GM23338 (cell line): ENCODE measurements at regions not wholly inside any gene's neighbourhood (a gene's known extent, or its start where the extent isn't known, plus 50 kb on each side); places are given as distances from the start of the nearest gene placed in this dataset.
A peak's percentile ranks its signal among the peaks of the same experiment; 100 is the strongest.
"Not testable (repeated sequence)": the region's sequence is repeated elsewhere in the genome, so short reads cannot be mapped to it uniquely, and the experiment has no call there.

ENCODE experiments used
- ATAC-seq: fragments of 200-7000 bp; cut with Tn5 transposase; 3 replicates; pipeline ENCODE4 v1.9.1; 2020
- DNase-seq: peaks from one replicate; pipeline ENCODE4 v3.0.0-alpha.2; 2015; ENCODE audit warnings: low spot score
- H2AFZ ChIP-seq: fragments of 200-600 bp; sonication (generic); 2 replicates; pipeline ENCODE4 v1.8.0; 2016; ENCODE audit warnings: antibody characterized with exemption, mild to moderate bottlenecking, moderate library complexity
- H3F3A ChIP-seq: fragments of 200-600 bp; sonication (generic); replicated peaks from 2 replicates; pipeline ENCODE4 v1.8.0; 2017; ENCODE audit warnings: antibody characterized with exemption, mixed run types, low read depth
- H3K27ac ChIP-seq: fragments of 200-600 bp; sonication (generic); 2 replicates; pipeline ENCODE4 v1.6.1; 2016; ENCODE audit warnings: low read depth
- H3K27me3 ChIP-seq: fragments of 200-600 bp; sonication (generic); 2 replicates; pipeline ENCODE4 v1.8.0; 2016; ENCODE audit warnings: mild to moderate bottlenecking, mixed run types, moderate library complexity; ENCODE audit not compliant: insufficient read depth
- H3K36me3 ChIP-seq: fragments of 200-600 bp; sonication (generic); 2 replicates; pipeline ENCODE4 v1.8.0; 2016; ENCODE audit warnings: mild to moderate bottlenecking; ENCODE audit not compliant: insufficient read depth
- H3K4me1 ChIP-seq: fragments of 200-600 bp; sonication (generic); 2 replicates; pipeline ENCODE4 v1.8.0; 2016; ENCODE audit warnings: mild to moderate bottlenecking, moderate library complexity; ENCODE audit not compliant: insufficient read depth
- H3K4me2 ChIP-seq: fragments of 200-600 bp; sonication (generic); 2 replicates; pipeline ENCODE4 v1.7.1; 2017; ENCODE audit warnings: mixed run types
- H3K4me3 ChIP-seq: fragments of 200-600 bp; sonication (generic); 2 replicates; pipeline ENCODE4 v1.6.1; 2016; ENCODE audit warnings: mixed run types
- H3K79me2 ChIP-seq: fragments of 200-600 bp; sonication (generic); replicated peaks from 2 replicates; pipeline ENCODE4 v1.8.0; 2017; ENCODE audit warnings: mild to moderate bottlenecking; ENCODE audit not compliant: insufficient read depth
- H3K9me2 ChIP-seq: fragments of 200-600 bp; sonication (generic); 2 replicates; pipeline ENCODE4 v1.8.0; 2017; ENCODE audit not compliant: insufficient read depth
- H4K20me1 ChIP-seq: fragments of 200-600 bp; sonication (generic); replicated peaks from 2 replicates; pipeline ENCODE4 v1.8.0; 2017; ENCODE audit warnings: mild to moderate bottlenecking; ENCODE audit not compliant: insufficient read depth
- H3K27ac Mint-ChIP-seq: 2 replicates; pipeline ENCODE4 v1.8.0; 2020; ENCODE audit warnings: inconsistent platforms, mild to moderate bottlenecking, moderate library complexity, mixed read lengths
- H3K27me3 Mint-ChIP-seq: 3 replicates; pipeline ENCODE4 v1.8.0; 2022; ENCODE audit warnings: low read depth, mild to moderate bottlenecking, moderate library complexity, mixed read lengths, inconsistent platforms; ENCODE audit not compliant: insufficient read depth, poor library complexity
- H3K36me3 Mint-ChIP-seq: 3 replicates; pipeline ENCODE4 v1.8.0; 2021; ENCODE audit warnings: low read depth, mild to moderate bottlenecking, inconsistent platforms, moderate library complexity, mixed read lengths
- H3K4me1 Mint-ChIP-seq: 3 replicates; pipeline ENCODE4 v1.8.0; 2020; ENCODE audit warnings: mild to moderate bottlenecking, inconsistent platforms, mixed read lengths
- H3K4me3 Mint-ChIP-seq: 3 replicates; pipeline ENCODE4 v1.8.0; 2021; ENCODE audit warnings: moderate library complexity, mild to moderate bottlenecking, inconsistent platforms, mixed read lengths
- H3K9me3 Mint-ChIP-seq: 3 replicates; pipeline ENCODE4 v1.8.0; 2020; ENCODE audit warnings: moderate library complexity, mild to moderate bottlenecking, inconsistent platforms, mixed read lengths
- EZH2 ChIP-seq: fragments of 200-600 bp; sonication (generic); IDR thresholded peaks from one replicate; pipeline ENCODE4 v1.8.0; 2017; ENCODE audit warnings: antibody characterized with exemption, mild to moderate bottlenecking, low read depth; ENCODE audit not compliant: unreplicated experiment
- EZH2phosphoT487 ChIP-seq: fragments of 200-600 bp; sonication (generic); IDR thresholded peaks from one replicate; pipeline ENCODE4 v1.8.1; 2018; ENCODE audit warnings: antibody characterized with exemption; ENCODE audit not compliant: unreplicated experiment
- JUNB ChIP-seq: IDR thresholded peaks from one replicate; pipeline ENCODE4 v1.6.1; 2016; ENCODE audit warnings: antibody characterized with exemption; ENCODE audit not compliant: unreplicated experiment
- NANOG ChIP-seq: IDR thresholded peaks from 2 replicates; pipeline ENCODE4 v1.6.1; 2016; ENCODE audit warnings: antibody characterized with exemption, borderline replicate concordance
- POLR2AphosphoS5 ChIP-seq: IDR thresholded peaks from 2 replicates; pipeline ENCODE4 v1.6.1; 2016; ENCODE audit warnings: antibody characterized with exemption, low read depth
- ZNF114 ChIP-seq: fragments of 250-450 bp; sonication (Bioruptor Pico); IDR thresholded peaks from 2 replicates; pipeline ENCODE4 v1.5.0; 2020; ENCODE audit warnings: mild to moderate bottlenecking, moderate library complexity
- ZNF331 ChIP-seq: fragments of 250-450 bp; sonication (Bioruptor Pico); IDR thresholded peaks from 2 replicates; pipeline ENCODE4 v1.5.0; 2020; ENCODE audit warnings: low read depth, mild to moderate bottlenecking, moderate library complexity
- TF ChIP-seq, protein P1 (sequence below): IDR thresholded peaks from one replicate; pipeline ENCODE4 v1.6.1; 2018; ENCODE audit warnings: antibody characterized with exemption; ENCODE audit not compliant: unreplicated experiment
- TF ChIP-seq, protein P2 (sequence below), 2 experiments: fragments of 200-600 bp in 1 of 2; sonication (generic) in 1 of 2; conservative IDR thresholded peaks; 2 replicates each; pipeline versions ENCODE4 v1.5.1 to v1.6.1; 2016 to 2017; ENCODE audit warnings: antibody characterized with exemption in 2 of 2, low read depth in 2 of 2, mild to moderate bottlenecking in 2 of 2, moderate library complexity in 1 of 2

DNA sequence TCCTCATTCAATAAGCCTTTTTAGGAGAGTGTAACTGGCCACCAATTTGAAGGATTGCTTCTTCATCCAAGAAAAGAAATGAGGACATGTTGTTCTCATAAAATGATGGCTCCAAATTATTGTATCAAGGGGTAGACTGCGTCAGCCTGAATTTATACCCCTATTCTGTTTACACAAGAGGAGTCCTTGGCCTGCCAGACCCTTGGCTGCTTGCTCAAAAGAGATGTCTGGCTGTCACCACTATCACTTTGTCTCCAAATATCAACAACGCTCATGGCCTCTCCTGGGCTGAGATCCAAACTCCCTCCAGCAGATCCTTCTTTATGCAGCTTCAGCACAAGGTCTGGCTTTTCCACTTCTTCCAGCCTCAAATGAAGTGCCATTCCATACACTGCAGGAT, 127.9 kb downstream of the OR13H1 start (continued):
- TF ChIP-seq, protein P1, sequence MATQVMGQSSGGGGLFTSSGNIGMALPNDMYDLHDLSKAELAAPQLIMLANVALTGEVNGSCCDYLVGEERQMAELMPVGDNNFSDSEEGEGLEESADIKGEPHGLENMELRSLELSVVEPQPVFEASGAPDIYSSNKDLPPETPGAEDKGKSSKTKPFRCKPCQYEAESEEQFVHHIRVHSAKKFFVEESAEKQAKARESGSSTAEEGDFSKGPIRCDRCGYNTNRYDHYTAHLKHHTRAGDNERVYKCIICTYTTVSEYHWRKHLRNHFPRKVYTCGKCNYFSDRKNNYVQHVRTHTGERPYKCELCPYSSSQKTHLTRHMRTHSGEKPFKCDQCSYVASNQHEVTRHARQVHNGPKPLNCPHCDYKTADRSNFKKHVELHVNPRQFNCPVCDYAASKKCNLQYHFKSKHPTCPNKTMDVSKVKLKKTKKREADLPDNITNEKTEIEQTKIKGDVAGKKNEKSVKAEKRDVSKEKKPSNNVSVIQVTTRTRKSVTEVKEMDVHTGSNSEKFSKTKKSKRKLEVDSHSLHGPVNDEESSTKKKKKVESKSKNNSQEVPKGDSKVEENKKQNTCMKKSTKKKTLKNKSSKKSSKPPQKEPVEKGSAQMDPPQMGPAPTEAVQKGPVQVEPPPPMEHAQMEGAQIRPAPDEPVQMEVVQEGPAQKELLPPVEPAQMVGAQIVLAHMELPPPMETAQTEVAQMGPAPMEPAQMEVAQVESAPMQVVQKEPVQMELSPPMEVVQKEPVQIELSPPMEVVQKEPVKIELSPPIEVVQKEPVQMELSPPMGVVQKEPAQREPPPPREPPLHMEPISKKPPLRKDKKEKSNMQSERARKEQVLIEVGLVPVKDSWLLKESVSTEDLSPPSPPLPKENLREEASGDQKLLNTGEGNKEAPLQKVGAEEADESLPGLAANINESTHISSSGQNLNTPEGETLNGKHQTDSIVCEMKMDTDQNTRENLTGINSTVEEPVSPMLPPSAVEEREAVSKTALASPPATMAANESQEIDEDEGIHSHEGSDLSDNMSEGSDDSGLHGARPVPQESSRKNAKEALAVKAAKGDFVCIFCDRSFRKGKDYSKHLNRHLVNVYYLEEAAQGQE = no peak
- no peak for TF ChIP-seq EZH2

DNA sequence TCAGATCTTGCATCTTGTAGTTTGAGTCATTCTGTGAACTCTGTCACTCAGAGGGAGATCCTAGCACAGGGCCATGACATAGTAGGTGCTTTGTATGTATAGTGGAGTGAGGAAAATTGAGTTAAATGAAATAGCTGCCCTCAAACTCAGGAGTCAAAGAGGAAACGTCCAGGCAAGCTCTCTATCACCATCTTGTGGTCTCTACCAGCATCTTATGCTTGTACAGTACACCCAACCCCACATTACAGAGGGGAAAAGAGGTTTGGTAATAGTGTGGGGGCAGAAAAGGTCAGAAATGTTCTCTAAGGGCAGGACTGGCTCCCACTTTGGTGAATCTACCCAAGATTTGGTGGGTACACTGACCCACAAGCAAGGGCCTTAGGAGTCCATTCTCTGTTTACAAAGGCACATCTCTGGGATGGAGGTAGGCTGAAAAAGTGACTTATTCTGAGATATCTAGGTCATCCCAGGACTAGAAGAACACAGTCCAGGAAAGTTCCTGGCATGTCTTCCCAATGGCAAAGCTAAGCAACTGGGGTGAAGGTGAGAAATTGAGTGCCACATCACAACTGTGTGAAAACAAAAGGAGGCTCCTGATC, 131.8 kb downstream of the OR13H1 start:
- TF ChIP-seq, protein P2, sequence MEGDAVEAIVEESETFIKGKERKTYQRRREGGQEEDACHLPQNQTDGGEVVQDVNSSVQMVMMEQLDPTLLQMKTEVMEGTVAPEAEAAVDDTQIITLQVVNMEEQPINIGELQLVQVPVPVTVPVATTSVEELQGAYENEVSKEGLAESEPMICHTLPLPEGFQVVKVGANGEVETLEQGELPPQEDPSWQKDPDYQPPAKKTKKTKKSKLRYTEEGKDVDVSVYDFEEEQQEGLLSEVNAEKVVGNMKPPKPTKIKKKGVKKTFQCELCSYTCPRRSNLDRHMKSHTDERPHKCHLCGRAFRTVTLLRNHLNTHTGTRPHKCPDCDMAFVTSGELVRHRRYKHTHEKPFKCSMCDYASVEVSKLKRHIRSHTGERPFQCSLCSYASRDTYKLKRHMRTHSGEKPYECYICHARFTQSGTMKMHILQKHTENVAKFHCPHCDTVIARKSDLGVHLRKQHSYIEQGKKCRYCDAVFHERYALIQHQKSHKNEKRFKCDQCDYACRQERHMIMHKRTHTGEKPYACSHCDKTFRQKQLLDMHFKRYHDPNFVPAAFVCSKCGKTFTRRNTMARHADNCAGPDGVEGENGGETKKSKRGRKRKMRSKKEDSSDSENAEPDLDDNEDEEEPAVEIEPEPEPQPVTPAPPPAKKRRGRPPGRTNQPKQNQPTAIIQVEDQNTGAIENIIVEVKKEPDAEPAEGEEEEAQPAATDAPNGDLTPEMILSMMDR (conservative IDR thresholded peaks at IDR 0.05; ENCODE audit: low read depth in 2 of 2) = peak; percentile 64 to 77
- TF ChIP-seq EZH2phosphoT487 = no peak
- Histone ChIP-seq H3K9me2 (no peaks in the 10 kb centered on the region), H3K4me3 (no peak overlapping the region), H3K4me1 (no peaks in the 10 kb centered on the region), H4K20me1 (no peaks in the 10 kb centered on the region), H2AFZ (no peak overlapping the region), H3F3A (no peaks in the 10 kb centered on the region), H3K79me2 (no peaks in the 10 kb centered on the region), H3K27ac (no peak overlapping the region), H3K4me2 (no peak overlapping the region), H3K27me3 (no peaks in the 10 kb centered on the region), H3K36me3 (no peaks in the 10 kb centered on the region)
- Mint-ChIP-seq H3K27me3 (peaks cover 3% of the 10 kb centered on the region), H3K9me3 (no peaks in the 10 kb centered on the region), H3K36me3 (no peaks in the 10 kb centered on the region), H3K4me1 (no peaks in the 10 kb centered on the region), H3K27ac (no peak overlapping the region), H3K4me3 (no peak overlapping the region)
- ATAC-seq (peak; percentile 79), DNase-seq (peak; percentile 56)

DNA sequence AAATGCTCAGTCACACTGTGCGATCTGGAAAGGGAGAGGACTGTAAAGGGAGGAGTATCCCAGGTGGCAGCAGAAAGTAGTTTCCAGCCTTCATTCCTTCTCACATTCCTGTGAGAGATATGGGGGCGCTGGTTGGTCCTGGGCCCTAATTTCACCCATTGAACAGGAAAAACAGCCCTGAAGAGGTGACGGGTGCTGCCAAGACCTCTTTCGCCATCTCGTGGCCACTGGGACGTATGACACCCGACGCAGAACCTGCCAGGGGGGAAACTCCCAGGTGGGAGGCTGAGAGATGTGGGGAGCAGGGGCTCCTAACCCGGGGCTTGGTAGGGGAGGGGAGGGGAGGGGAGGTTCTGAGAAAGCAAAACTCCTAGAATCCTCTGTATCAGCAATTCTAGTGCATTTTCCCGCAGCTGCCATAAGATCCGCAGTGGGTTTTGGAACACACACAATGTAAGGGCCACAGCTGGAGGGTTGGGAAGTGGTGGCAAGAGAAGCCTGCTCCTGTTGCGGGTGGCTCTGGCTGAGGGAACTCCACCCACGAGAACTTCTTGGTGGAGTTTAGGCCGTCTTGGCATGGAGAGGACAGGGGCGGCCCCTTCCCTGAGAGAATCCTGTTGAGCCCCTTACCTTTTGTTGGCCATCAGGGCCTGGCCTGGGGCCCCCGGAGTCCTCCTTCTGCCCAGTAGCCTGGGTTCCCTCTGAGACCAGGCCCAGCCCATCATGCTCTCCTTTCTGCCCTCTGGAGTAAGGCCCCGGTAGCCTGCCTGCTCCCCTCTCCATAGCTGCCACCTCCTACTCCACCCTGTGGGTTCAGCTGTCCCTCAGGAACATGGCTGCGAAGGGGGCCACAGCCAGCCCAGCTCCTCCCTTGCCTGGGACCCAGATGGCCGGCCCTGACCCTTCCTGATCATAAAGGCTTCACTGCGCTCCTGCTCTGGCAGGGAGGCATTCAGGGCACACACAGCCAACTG, 134.1 kb downstream of the OR13H1 start:
- Mint-ChIP-seq H3K27ac (no peak overlapping the region), H3K27me3 (peaks cover 3% of the 10 kb centered on the region), H3K4me3 (no peak overlapping the region), H3K4me1 (no peaks in the 10 kb centered on the region), H3K36me3 (no peaks in the 10 kb centered on the region), H3K9me3 (no peaks in the 10 kb centered on the region)
- TF ChIP-seq ZNF114 (CRISPR knock-in tag) = no peak
- no peak for TF ChIP-seq NANOG
- no peak for TF ChIP-seq ZNF331 (CRISPR knock-in tag)
- TF ChIP-seq, protein P2 (conservative IDR thresholded peaks at IDR 0.05; ENCODE audit: low read depth in 2 of 2) = peak; percentile 62 to 83
- TF ChIP-seq EZH2 = no peak
- no peak for TF ChIP-seq EZH2phosphoT487
- TF ChIP-seq JUNB = no peak
- TF ChIP-seq POLR2AphosphoS5 = no peak
- H3K27me3 ChIP-seq = no peaks in the 10 kb centered on the region
- DNase-seq (peak; percentile 75), ATAC-seq (peak; percentile 86)
- H3K36me3 ChIP-seq = no peaks in the 10 kb centered on the region
- no peak overlapping the region for H3K27ac ChIP-seq
- no peaks in the 10 kb centered on the region for H3F3A ChIP-seq
- H3K9me2 ChIP-seq = no peaks in the 10 kb centered on the region
- H2AFZ ChIP-seq = 0 out of 2 replicates have a peak overlapping the region, but pooled peaks have one; percentile 56
- no peaks in the 10 kb centered on the region for H3K4me1 ChIP-seq
- no peak overlapping the region for H3K4me3 ChIP-seq
- H4K20me1 ChIP-seq = no peaks in the 10 kb centered on the region
- no peak overlapping the region for H3K4me2 ChIP-seq
- H3K79me2 ChIP-seq = no peaks in the 10 kb centered on the region

DNA sequence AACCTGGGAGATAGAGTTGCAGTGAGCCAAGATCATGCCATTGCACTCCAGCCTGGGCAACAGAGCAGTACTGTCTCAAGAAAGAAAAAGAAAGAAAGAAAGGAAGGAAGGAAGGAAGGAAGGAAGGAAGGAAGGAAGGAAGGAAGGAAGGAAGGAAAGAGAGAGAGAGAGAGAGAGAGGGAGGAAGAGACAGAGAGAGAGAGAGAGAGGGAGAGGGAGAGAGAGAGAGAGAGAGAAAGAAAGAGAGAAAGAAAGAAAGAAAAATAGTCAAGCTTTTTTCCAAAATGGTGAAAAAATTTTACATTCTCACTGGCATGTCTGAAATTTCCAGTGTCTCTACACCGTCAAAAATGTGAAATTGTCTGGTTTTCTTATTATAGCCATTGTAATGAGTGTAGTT, 138.9 kb downstream of the OR13H1 start:
- not testable (repeated sequence) for H2AFZ ChIP-seq, H3K4me3 Mint-ChIP-seq, H3K36me3 Mint-ChIP-seq, H3K4me1 ChIP-seq, H3K4me3 ChIP-seq, H3K27me3 ChIP-seq, H3K4me1 Mint-ChIP-seq, DNase-seq, H3K79me2 ChIP-seq, H3K27me3 Mint-ChIP-seq, H3K27ac Mint-ChIP-seq, H4K20me1 ChIP-seq, H3F3A ChIP-seq, H3K9me2 ChIP-seq, H3K27ac ChIP-seq, H3K9me3 Mint-ChIP-seq, H3K4me2 ChIP-seq, ATAC-seq, H3K36me3 ChIP-seq
